ENCODE measurements at regions not wholly inside any gene's neighbourhood (a gene's known extent, or its start where the extent isn't known, plus 50 kb on each side); places are given as distances from the start of the nearest gene placed in this dataset.

- Histone ChIP-seq H3K4me1 (replicated peaks; ENCODE audit: insufficient read depth) (no peaks in the 10 kb centered on the region), H3K9me3 (ENCODE audit: insufficient read depth, low read depth) (no peaks in the 10 kb centered on the region), H3F3A (ENCODE audit: insufficient read depth, low read depth) (no peaks in the 10 kb centered on the region), H3K4me3 (no peak overlapping the region), H3K27ac (no peak overlapping the region), H3K79me2 (ENCODE audit: low read depth) (no peaks in the 10 kb centered on the region), H2AFZ (no peak overlapping the region), H4K20me1 (ENCODE audit: insufficient read depth) (no peaks in the 10 kb centered on the region), H3K36me3 (ENCODE audit: low read depth) (no peaks in the 10 kb centered on the region), H3K9me2 (ENCODE audit: insufficient read depth) (no peaks in the 10 kb centered on the region), H3K4me2 (no peak overlapping the region), H3K27me3 (ENCODE audit: insufficient read depth, low read depth) (no peaks in the 10 kb centered on the region)
- ChIA-PET CTCF (no interaction called here), POLR2A (ENCODE audit: unreplicated experiment) (no interaction called here)
- TF ChIP-seq CTCF (conservative IDR thresholded peaks at IDR 0.05) (no peak), EZH2 (IDR thresholded peaks at IDR 0.05; ENCODE audit: low read depth) (no peak)
- no TSS peak for BruUV-seq (replicated peaks)
- DNase-seq, result no peak
- intact Hi-C loops (cut with micrococcal nuclease; ENCODE audit: unreplicated experiment), result no loop called here
Observed at GRCh38 chr12:77510985-77511384, 319.7 kb upstream of the NAV3 start.

GRCh38 chr12:77504466-77504865 is 326.2 kb upstream of the NAV3 start:
- no peak overlapping the region for H3K27ac ChIP-seq
- BruUV-seq (replicated peaks), result no TSS peak
- no peaks in the 10 kb centered on the region for H3K9me3 ChIP-seq (ENCODE audit: insufficient read depth, low read depth)
- H3F3A ChIP-seq (ENCODE audit: insufficient read depth, low read depth), result no peaks in the 10 kb centered on the region
- intact Hi-C loops (cut with micrococcal nuclease; ENCODE audit: unreplicated experiment), result no loop called here
- no peaks in the 10 kb centered on the region for H3K79me2 ChIP-seq (ENCODE audit: low read depth)
- TF ChIP-seq CTCF (conservative IDR thresholded peaks at IDR 0.05) (no peak), EZH2 (IDR thresholded peaks at IDR 0.05; ENCODE audit: low read depth) (no peak)
- H3K36me3 ChIP-seq (ENCODE audit: low read depth), result no peaks in the 10 kb centered on the region
- no peaks in the 10 kb centered on the region for H3K27me3 ChIP-seq (ENCODE audit: insufficient read depth, low read depth)
- ChIA-PET POLR2A (ENCODE audit: unreplicated experiment) (no interaction called here), CTCF (no interaction called here)
- H3K9me2 ChIP-seq (ENCODE audit: insufficient read depth), result no peaks in the 10 kb centered on the region; the same call in none of the 2 replicates
- H3K4me1 ChIP-seq (replicated peaks; ENCODE audit: insufficient read depth), result no peaks in the 10 kb centered on the region
- DNase-seq, result no peak
- H3K4me3 ChIP-seq, result no peak overlapping the region
- no peak overlapping the region for H2AFZ ChIP-seq
- no peaks in the 10 kb centered on the region for H4K20me1 ChIP-seq (ENCODE audit: insufficient read depth)
- no peak overlapping the region for H3K4me2 ChIP-seq

GRCh38 chr12:77500089-77500488 is 330.6 kb upstream of the NAV3 start:
- ChIA-PET CTCF (no interaction called here), POLR2A (ENCODE audit: unreplicated experiment) (no interaction called here)
- no peaks in the 10 kb centered on the region for H3K36me3 ChIP-seq (ENCODE audit: low read depth)

More at GRCh38 chr12:77500089-77500488, 330.6 kb upstream of the NAV3 start:
- no peak overlapping the region for H2AFZ ChIP-seq
- DNase-seq, result no peak
- TF ChIP-seq EZH2 (IDR thresholded peaks at IDR 0.05; ENCODE audit: low read depth) (no peak), CTCF (conservative IDR thresholded peaks at IDR 0.05) (no peak)
- no peaks in the 10 kb centered on the region for H3F3A ChIP-seq (ENCODE audit: insufficient read depth, low read depth)
- no peaks in the 10 kb centered on the region; the same call in 1 of the 2 replicates for H3K9me2 ChIP-seq (ENCODE audit: insufficient read depth)
- H3K79me2 ChIP-seq (ENCODE audit: low read depth), result no peaks in the 10 kb centered on the region
- H3K4me3 ChIP-seq, result no peak overlapping the region
- BruUV-seq (replicated peaks), result no TSS peak
- intact Hi-C loops (cut with micrococcal nuclease; ENCODE audit: unreplicated experiment), result no loop called here
- no peaks in the 10 kb centered on the region for H3K9me3 ChIP-seq (ENCODE audit: insufficient read depth, low read depth)
- no peaks in the 10 kb centered on the region for H3K4me1 ChIP-seq (replicated peaks; ENCODE audit: insufficient read depth)
- no peaks in the 10 kb centered on the region for H4K20me1 ChIP-seq (ENCODE audit: insufficient read depth)
- H3K4me2 ChIP-seq, result no peak overlapping the region
- H3K27me3 ChIP-seq (ENCODE audit: insufficient read depth, low read depth), result no peaks in the 10 kb centered on the region
- H3K27ac ChIP-seq, result no peak overlapping the region
